Calu3 (cell line): ENCODE measurements at regions not wholly inside any gene's neighbourhood (a gene's known extent, or its start where the extent isn't known, plus 50 kb on each side); places are given as distances from the start of the nearest gene placed in this dataset.

Source experiments
- BruUV-seq: library from RNA; stranded (reverse); fragments of 400-500 nt; replicated peaks from 2 replicates; lab custom pipeline; 2021; lab: Mats Ljungman, UMichigan
- CTCF ChIA-PET: fragments of 300-600 bp; sonication (Branson Sonifier 250); formaldehyde crosslinking; loops from one replicate; lab custom pipeline; 2022; ENCODE audit warnings: antibody characterized with exemption; lab: Charles Lee
- DNase-seq: peaks from one replicate; pipeline ENCODE4 v3.0.0; 2022
- H3K27ac Mint-ChIP-seq: one replicate; pipeline ENCODE4 v1.8.0; 2022; ENCODE audit warnings: mixed read lengths; ENCODE audit not compliant: unreplicated experiment
- H3K27me3 Mint-ChIP-seq: one replicate; pipeline ENCODE4 v1.8.0; 2022; ENCODE audit warnings: mixed read lengths; ENCODE audit not compliant: unreplicated experiment
- H3K36me3 Mint-ChIP-seq: one replicate; pipeline ENCODE4 v1.8.0; 2022; ENCODE audit warnings: mild to moderate bottlenecking, moderate library complexity, mixed read lengths; ENCODE audit not compliant: insufficient read depth, unreplicated experiment
- H3K4me1 Mint-ChIP-seq: one replicate; pipeline ENCODE4 v1.8.0; 2022; ENCODE audit warnings: mild to moderate bottlenecking, low read depth, mixed read lengths; ENCODE audit not compliant: unreplicated experiment
- H3K4me3 Mint-ChIP-seq: one replicate; pipeline ENCODE4 v1.8.0; 2022; ENCODE audit warnings: mild to moderate bottlenecking, low read depth, moderate library complexity, mixed read lengths; ENCODE audit not compliant: unreplicated experiment
- H3K9me3 Mint-ChIP-seq: one replicate; pipeline ENCODE4 v1.8.0; 2022; ENCODE audit warnings: low read depth, mixed read lengths; ENCODE audit not compliant: unreplicated experiment
- CTCF ChIP-seq: fragments of 200-600 bp; IDR thresholded peaks from one replicate; pipeline ENCODE4 v1.8.0; 2022; ENCODE audit warnings: antibody characterized with exemption; ENCODE audit not compliant: unreplicated experiment
- intact Hi-C: fragments of 100-400 bp; cut with micrococcal nuclease; formaldehyde crosslinking; loops from one replicate; pipeline ENCODE4 v1.10.0; 2022; ENCODE audit not compliant: unreplicated experiment

DNA sequence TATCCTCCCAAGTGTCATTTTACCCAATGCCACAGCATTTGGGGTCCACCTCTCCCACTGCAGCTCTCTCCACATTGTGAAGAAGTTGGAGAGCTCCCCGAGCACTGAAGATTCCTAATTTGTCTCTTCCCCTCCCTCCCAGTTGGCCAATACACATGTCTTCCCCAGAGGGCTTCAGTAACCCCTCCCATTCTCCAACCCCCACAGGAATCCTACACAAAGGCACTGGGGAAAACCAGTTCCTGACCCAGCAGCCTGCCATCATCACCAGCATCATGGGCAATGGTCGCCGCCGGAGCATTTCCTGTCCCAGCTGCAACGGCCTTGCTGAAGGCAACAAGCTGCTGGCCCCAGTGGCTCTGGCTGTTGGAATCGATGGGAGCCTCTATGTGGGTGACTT is 87.3 kb upstream of the WWC1 start:
- TF ChIP-seq CTCF: no peak
- no peaks in the 10 kb centered on the region for H3K36me3 Mint-ChIP-seq
- BruUV-seq: no TSS peak
- no peaks in the 10 kb centered on the region for H3K4me1 Mint-ChIP-seq
- H3K27ac Mint-ChIP-seq: no peak overlapping the region
- no peak for DNase-seq
- H3K27me3 Mint-ChIP-seq: peaks cover 90% of the 10 kb centered on the region
- CTCF ChIA-PET: no interaction called here
- no peaks in the 10 kb centered on the region for H3K9me3 Mint-ChIP-seq
- H3K4me3 Mint-ChIP-seq: no peak overlapping the region
- intact Hi-C loops: no loop called here

- no TSS peak for BruUV-seq
These were observed 83.9 kb upstream of the WWC1 start for GRCh38 chr5:168207450-168208029.

DNA sequence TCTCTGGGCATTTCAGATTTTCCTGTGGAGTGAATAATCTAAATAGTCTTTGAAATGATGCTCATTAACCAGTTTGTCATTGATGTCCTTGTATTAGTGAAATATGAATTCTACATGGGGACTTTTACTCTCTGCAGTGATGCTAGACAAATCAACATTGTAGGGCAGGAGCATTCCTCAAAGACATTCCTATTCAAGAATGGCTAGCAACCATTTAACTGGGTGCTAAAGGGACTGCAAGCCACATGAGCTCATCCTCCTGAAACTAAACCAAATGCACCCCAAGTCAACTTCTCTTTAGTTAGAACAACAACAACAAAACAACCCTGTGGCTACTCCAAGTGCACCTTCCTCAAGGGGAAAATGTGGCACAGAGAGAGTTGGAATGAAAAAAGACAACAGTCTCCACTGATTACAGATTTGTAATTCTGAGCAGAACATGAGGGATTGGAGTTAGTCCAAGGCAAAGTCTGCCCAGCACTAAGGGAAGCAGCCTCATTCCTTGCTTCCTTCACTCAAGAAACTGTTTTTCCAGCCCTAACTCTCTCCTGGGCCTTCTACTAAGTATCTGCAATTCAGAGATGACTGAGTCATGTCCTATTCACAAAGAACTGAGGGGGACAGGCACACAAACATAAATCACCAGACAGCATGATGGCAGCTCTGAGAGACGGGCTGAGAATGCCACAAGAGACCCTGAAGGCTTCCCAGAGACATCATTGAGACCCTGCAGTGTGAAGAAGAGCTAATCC is 82.0 kb upstream of the WWC1 start:
- peaks cover 63% of the 10 kb centered on the region for H3K27me3 Mint-ChIP-seq
- no peaks in the 10 kb centered on the region for H3K9me3 Mint-ChIP-seq
- TF ChIP-seq CTCF: no peak
- no TSS peak for BruUV-seq
- DNase-seq: no peak
- CTCF ChIA-PET: no interaction called here
- intact Hi-C loops: no loop called here
- H3K4me3 Mint-ChIP-seq: no peak overlapping the region
- H3K27ac Mint-ChIP-seq: no peak overlapping the region
- no peaks in the 10 kb centered on the region for H3K4me1 Mint-ChIP-seq
- H3K36me3 Mint-ChIP-seq: no peaks in the 10 kb centered on the region

More at GRCh38 chr5:168207450-168208029, 83.9 kb upstream of the WWC1 start:
- H3K9me3 Mint-ChIP-seq: no peaks in the 10 kb centered on the region
- DNase-seq: no peak
- no peaks in the 10 kb centered on the region for H3K4me1 Mint-ChIP-seq
- no peak overlapping the region for H3K27ac Mint-ChIP-seq
- no peak for TF ChIP-seq CTCF
- CTCF ChIA-PET: no interaction called here
- H3K4me3 Mint-ChIP-seq: no peak overlapping the region
- H3K36me3 Mint-ChIP-seq: no peaks in the 10 kb centered on the region
- peaks cover 63% of the 10 kb centered on the region for H3K27me3 Mint-ChIP-seq
- intact Hi-C loops: no loop called here

DNA sequence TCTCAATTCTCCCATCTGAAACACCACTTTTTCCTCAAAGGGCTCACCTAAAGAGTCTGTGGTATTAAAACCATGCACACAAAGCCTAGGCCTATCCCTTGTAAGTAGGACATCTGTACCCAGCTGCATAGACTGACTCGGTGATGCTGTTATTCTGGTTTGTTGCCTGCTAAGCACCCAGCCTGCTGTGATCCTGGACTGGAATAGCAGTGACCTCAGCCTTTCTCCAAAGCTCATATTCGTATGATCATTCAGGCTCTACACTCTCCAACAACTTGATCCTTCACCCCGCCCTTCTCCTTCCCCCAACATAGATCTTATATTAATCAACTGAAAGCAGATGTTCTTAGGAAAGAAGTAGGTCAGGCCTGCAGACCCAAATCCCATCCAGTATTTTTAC is 81.4 kb upstream of the WWC1 start:
- no peak overlapping the region for H3K27ac Mint-ChIP-seq
- H3K4me1 Mint-ChIP-seq: no peaks in the 10 kb centered on the region
- H3K4me3 Mint-ChIP-seq: no peak overlapping the region
- H3K9me3 Mint-ChIP-seq: no peaks in the 10 kb centered on the region
- intact Hi-C loops: no loop called here
- CTCF ChIA-PET: no interaction called here
- no peaks in the 10 kb centered on the region for H3K36me3 Mint-ChIP-seq
- no peak for DNase-seq
- no peak for TF ChIP-seq CTCF
- peaks cover 63% of the 10 kb centered on the region for H3K27me3 Mint-ChIP-seq
- no TSS peak for BruUV-seq
